Astrocyte (in vitro differentiated cells and primary cell): ENCODE measurements at regions not wholly inside any gene's neighbourhood (a gene's known extent, or its start where the extent isn't known, plus 50 kb on each side); places are given as distances from the start of the nearest gene placed in this dataset.

Experiments used
- DNase-seq: peaks from one replicate; pipeline ENCODE4 v3.0.0-alpha.2; 2010; ENCODE audit warnings: low read depth
- FAIRE-seq: peaks from 2 replicates; lab custom pipeline; 2011; peaks lifted over from hg19 to GRCh38; lab: Jason Lieb, UNC
- H2AFZ ChIP-seq: 2 replicates; pipeline ENCODE4 v1.6.0; 2012; ENCODE audit warnings: low read depth, low read length, inconsistent platforms
- H3K27ac ChIP-seq: 2 replicates; pipeline ENCODE4 v1.5.1; 2011; ENCODE audit warnings: low read depth, low read length, inconsistent platforms
- H3K27me3 ChIP-seq: 2 replicates; pipeline ENCODE4 v1.6.0; 2011; ENCODE audit warnings: low read length, inconsistent platforms; ENCODE audit not compliant: insufficient read depth
- H3K36me3 ChIP-seq: 2 replicates; pipeline ENCODE4 v1.5.1; 2011; ENCODE audit warnings: low read length, inconsistent platforms; ENCODE audit not compliant: insufficient read depth
- H3K4me1 ChIP-seq: 2 replicates; pipeline ENCODE4 v1.5.1; 2011; ENCODE audit warnings: low read length, inconsistent platforms; ENCODE audit not compliant: insufficient read depth
- H3K4me2 ChIP-seq: 2 replicates; pipeline ENCODE4 v1.6.0; 2012; ENCODE audit warnings: low read length, inconsistent platforms
- H3K4me3 ChIP-seq: 2 replicates; pipeline ENCODE4 v1.5.1; 2011; ENCODE audit warnings: low read depth, mild to moderate bottlenecking, low read length, inconsistent platforms; ENCODE audit not compliant: insufficient read depth
- H3K79me2 ChIP-seq: 2 replicates; pipeline ENCODE4 v1.6.0; 2012; ENCODE audit warnings: mild to moderate bottlenecking, low read length, inconsistent platforms; ENCODE audit not compliant: insufficient read depth
- H3K9ac ChIP-seq: 2 replicates; pipeline ENCODE4 v1.6.0; 2012; ENCODE audit warnings: mild to moderate bottlenecking, low read length, inconsistent platforms
- H3K9me3 ChIP-seq: 2 replicates; pipeline ENCODE4 v1.5.1; 2012; ENCODE audit warnings: low read depth, mild to moderate bottlenecking, low read length, inconsistent platforms; ENCODE audit not compliant: insufficient read depth
- H4K20me1 ChIP-seq: 2 replicates; pipeline ENCODE4 v1.6.0; 2012; ENCODE audit warnings: low read length, inconsistent platforms; ENCODE audit not compliant: insufficient read depth
- H3K27ac Mint-ChIP-seq: one replicate; pipeline ENCODE4 v1.8.0; 2021; ENCODE audit warnings: mild to moderate bottlenecking, mixed read lengths; ENCODE audit not compliant: unreplicated experiment
- H3K27me3 Mint-ChIP-seq: one replicate; pipeline ENCODE4 v1.8.0; 2021; ENCODE audit warnings: low read depth, mixed read lengths; ENCODE audit not compliant: unreplicated experiment
- H3K36me3 Mint-ChIP-seq: one replicate; pipeline ENCODE4 v1.8.0; 2021; ENCODE audit warnings: low read depth, mixed read lengths; ENCODE audit not compliant: unreplicated experiment
- H3K4me1 Mint-ChIP-seq: one replicate; pipeline ENCODE4 v1.8.0; 2021; ENCODE audit warnings: low read depth, mixed read lengths; ENCODE audit not compliant: unreplicated experiment
- H3K4me3 Mint-ChIP-seq: one replicate; pipeline ENCODE4 v1.8.0; 2021; ENCODE audit warnings: mild to moderate bottlenecking, moderate library complexity, mixed read lengths; ENCODE audit not compliant: unreplicated experiment
- H3K9me3 Mint-ChIP-seq: one replicate; pipeline ENCODE4 v1.8.0; 2021; ENCODE audit warnings: mild to moderate bottlenecking, mixed read lengths; ENCODE audit not compliant: unreplicated experiment
- EZH2 ChIP-seq: IDR thresholded peaks from 2 replicates; pipeline ENCODE4 v1.6.1; 2012; ENCODE audit warnings: mild to moderate bottlenecking, low read length, inconsistent platforms; ENCODE audit not compliant: insufficient read depth
- TF ChIP-seq, protein P1 (sequence below): IDR thresholded peaks from 2 replicates; pipeline ENCODE4 v1.5.1; 2011; ENCODE audit warnings: low read depth, mild to moderate bottlenecking, inconsistent platforms, low read length, moderate library complexity; ENCODE audit not compliant: insufficient read depth

DNA sequence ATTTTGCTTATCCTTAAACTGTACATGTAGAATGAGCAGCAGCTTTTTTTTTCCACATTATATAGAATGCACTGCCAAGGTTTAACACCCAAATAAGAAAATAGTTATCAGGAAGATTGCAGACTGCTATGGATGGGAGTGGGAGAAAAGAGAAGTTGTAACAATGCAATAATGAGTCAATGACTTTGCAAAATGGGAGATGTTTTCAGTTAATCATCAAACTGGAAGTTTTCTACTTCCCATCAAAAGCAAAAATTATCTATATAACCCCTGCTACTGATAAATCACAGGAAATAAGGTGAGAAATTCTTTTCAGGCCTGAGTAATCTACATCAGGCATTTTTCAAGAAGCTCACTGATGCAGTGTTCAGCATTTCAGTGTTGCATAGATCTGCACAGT is 309.1 kb downstream of the GXYLT1 start:
- DNase-seq (no peak), FAIRE-seq (no peak)
- Histone ChIP-seq H3K36me3 (no peaks in the 10 kb centered on the region), H3K4me3 (no peak overlapping the region), H3K27ac (no peak overlapping the region), H3K9ac (no peak overlapping the region), H3K9me3 (no peaks in the 10 kb centered on the region), H3K27me3 (no peaks in the 10 kb centered on the region), H4K20me1 (no peaks in the 10 kb centered on the region), H3K79me2 (no peaks in the 10 kb centered on the region), H3K4me1 (no peaks in the 10 kb centered on the region), H3K4me2 (no peak overlapping the region), H2AFZ (no peak overlapping the region)
- peaks cover 2% of the 10 kb centered on the region for H3K9me3 Mint-ChIP-seq
- no peaks in the 10 kb centered on the region for H3K4me1 Mint-ChIP-seq
- no peak overlapping the region for H3K27ac Mint-ChIP-seq
- no peak for TF ChIP-seq EZH2
- TF ChIP-seq, protein P1, sequence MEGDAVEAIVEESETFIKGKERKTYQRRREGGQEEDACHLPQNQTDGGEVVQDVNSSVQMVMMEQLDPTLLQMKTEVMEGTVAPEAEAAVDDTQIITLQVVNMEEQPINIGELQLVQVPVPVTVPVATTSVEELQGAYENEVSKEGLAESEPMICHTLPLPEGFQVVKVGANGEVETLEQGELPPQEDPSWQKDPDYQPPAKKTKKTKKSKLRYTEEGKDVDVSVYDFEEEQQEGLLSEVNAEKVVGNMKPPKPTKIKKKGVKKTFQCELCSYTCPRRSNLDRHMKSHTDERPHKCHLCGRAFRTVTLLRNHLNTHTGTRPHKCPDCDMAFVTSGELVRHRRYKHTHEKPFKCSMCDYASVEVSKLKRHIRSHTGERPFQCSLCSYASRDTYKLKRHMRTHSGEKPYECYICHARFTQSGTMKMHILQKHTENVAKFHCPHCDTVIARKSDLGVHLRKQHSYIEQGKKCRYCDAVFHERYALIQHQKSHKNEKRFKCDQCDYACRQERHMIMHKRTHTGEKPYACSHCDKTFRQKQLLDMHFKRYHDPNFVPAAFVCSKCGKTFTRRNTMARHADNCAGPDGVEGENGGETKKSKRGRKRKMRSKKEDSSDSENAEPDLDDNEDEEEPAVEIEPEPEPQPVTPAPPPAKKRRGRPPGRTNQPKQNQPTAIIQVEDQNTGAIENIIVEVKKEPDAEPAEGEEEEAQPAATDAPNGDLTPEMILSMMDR, result no peak
- H3K27me3 Mint-ChIP-seq, result peaks cover 3% of the 10 kb centered on the region
- no peaks in the 10 kb centered on the region for H3K36me3 Mint-ChIP-seq
- no peak overlapping the region for H3K4me3 Mint-ChIP-seq

GRCh38 chr12:41819948-41820347 is 324.7 kb downstream of the GXYLT1 start:
- Mint-ChIP-seq H3K9me3 (no peaks in the 10 kb centered on the region), H3K4me3 (no peak overlapping the region), H3K27ac (no peak overlapping the region), H3K36me3 (no peaks in the 10 kb centered on the region), H3K4me1 (no peaks in the 10 kb centered on the region), H3K27me3 (no peaks in the 10 kb centered on the region)
- H3K27ac ChIP-seq, result no peak overlapping the region
- H3K4me2 ChIP-seq, result no peak overlapping the region
- no peak for FAIRE-seq
- no peak for DNase-seq
- no peak overlapping the region for H3K9ac ChIP-seq
- no peak overlapping the region for H2AFZ ChIP-seq
- no peak overlapping the region for H3K4me3 ChIP-seq
- no peaks in the 10 kb centered on the region for H3K36me3 ChIP-seq
- H3K9me3 ChIP-seq, result no peaks in the 10 kb centered on the region
- no peak for TF ChIP-seq EZH2
- TF ChIP-seq, protein P1, result no peak
- no peaks in the 10 kb centered on the region for H4K20me1 ChIP-seq
- H3K27me3 ChIP-seq, result no peaks in the 10 kb centered on the region
- H3K4me1 ChIP-seq, result no peaks in the 10 kb centered on the region
- no peaks in the 10 kb centered on the region for H3K79me2 ChIP-seq

DNA sequence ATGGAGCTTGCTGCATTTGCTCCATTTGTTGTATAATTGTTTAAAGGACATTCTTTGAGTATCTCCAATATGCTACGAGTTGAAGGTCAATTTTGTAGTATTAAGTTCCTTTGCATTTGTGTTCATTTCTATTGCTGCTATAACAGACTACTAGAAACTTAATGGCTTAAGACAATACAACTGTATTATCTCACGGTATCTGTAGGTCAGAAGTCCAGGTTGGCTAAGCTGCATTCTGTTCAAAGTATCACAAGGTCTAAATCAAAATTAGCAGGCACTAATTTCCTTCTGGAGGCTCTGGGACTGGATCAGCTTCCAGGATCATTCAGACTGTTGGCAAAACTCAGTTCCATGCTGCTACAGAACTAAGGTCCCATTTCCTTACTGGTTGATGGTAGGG is 340.6 kb downstream of the GXYLT1 start:
- Histone ChIP-seq H3K9me3 (no peaks in the 10 kb centered on the region), H2AFZ (no peak overlapping the region), H3K79me2 (no peaks in the 10 kb centered on the region), H3K36me3 (no peaks in the 10 kb centered on the region), H3K27ac (no peak overlapping the region), H3K9ac (no peak overlapping the region), H3K4me2 (no peak overlapping the region), H3K4me3 (no peak overlapping the region), H4K20me1 (no peaks in the 10 kb centered on the region), H3K4me1 (no peaks in the 10 kb centered on the region), H3K27me3 (no peaks in the 10 kb centered on the region)
- FAIRE-seq, result no peak
- Mint-ChIP-seq H3K27ac (no peak overlapping the region), H3K27me3 (peaks cover 1% of the 10 kb centered on the region), H3K4me3 (no peak overlapping the region), H3K4me1 (no peaks in the 10 kb centered on the region), H3K9me3 (peaks cover 2% of the 10 kb centered on the region), H3K36me3 (no peaks in the 10 kb centered on the region)
- TF ChIP-seq EZH2, result no peak
- TF ChIP-seq, protein P1, result no peak
- DNase-seq, result no peak
